ENCODE measurements at regions not wholly inside any gene's neighbourhood (a gene's known extent, or its start where the extent isn't known, plus 50 kb on each side); places are given as distances from the start of the nearest gene placed in this dataset.
"Not testable (repeated sequence)": the region's sequence is repeated elsewhere in the genome, so short reads cannot be mapped to it uniquely, and the experiment has no call there.

GRCh38 chr7:42685911-42686310 lies 226.0 kb downstream of the C7orf25 start:
- no peak for DNase-seq (ENCODE audit: low spot score)

- peak; percentile 76 for DNase-seq (ENCODE audit: low spot score)
Measured at GRCh38 chr7:42677751-42678699, 233.8 kb downstream of the C7orf25 start.

GRCh38 chr7:42674541-42674940 lies 237.3 kb downstream of the C7orf25 start:
- no peak for DNase-seq (ENCODE audit: low spot score)

- no peak for DNase-seq (ENCODE audit: low spot score)
Measured at GRCh38 chr7:42673951-42674350, 237.9 kb downstream of the C7orf25 start.

GRCh38 chr7:42672339-42672999 lies 239.4 kb downstream of the C7orf25 start:
- no peak for DNase-seq (ENCODE audit: low spot score)

- peak; percentile 68 for DNase-seq (ENCODE audit: low spot score)
Measured at GRCh38 chr7:42671627-42672026, 240.2 kb downstream of the C7orf25 start.

GRCh38 chr7:42666994-42667393 lies 244.9 kb downstream of the C7orf25 start:
- DNase-seq (ENCODE audit: low spot score) = no peak

GRCh38 chr7:42662862-42663261 lies 249.0 kb downstream of the C7orf25 start:
- no peak for DNase-seq (ENCODE audit: low spot score)

- DNase-seq (ENCODE audit: low spot score) = peak; percentile 41
Measured at GRCh38 chr7:42661312-42661711, 250.6 kb downstream of the C7orf25 start.

GRCh38 chr7:42650701-42651100 lies 261.2 kb downstream of the C7orf25 start:
- DNase-seq (ENCODE audit: low spot score) = no peak

- DNase-seq (ENCODE audit: low spot score) = no peak
Measured at GRCh38 chr7:42650171-42650570, 261.7 kb downstream of the C7orf25 start.

- DNase-seq (ENCODE audit: low spot score) = no peak
Measured at GRCh38 chr7:42645906-42646305, 266.0 kb downstream of the C7orf25 start.

GRCh38 chr7:42642699-42643098 lies 269.2 kb downstream of the C7orf25 start:
- no peak for DNase-seq (ENCODE audit: low spot score)

GRCh38 chr7:42639930-42640329 lies 271.9 kb downstream of the C7orf25 start:
- peak; percentile 71 for DNase-seq (ENCODE audit: low spot score)

GRCh38 chr7:42636380-42636779 lies 275.5 kb downstream of the C7orf25 start:
- not testable (repeated sequence) for DNase-seq (ENCODE audit: low spot score)

- DNase-seq (ENCODE audit: low spot score) = no peak
Measured at GRCh38 chr7:42628054-42628453, 283.8 kb downstream of the C7orf25 start.

- no peak for DNase-seq (ENCODE audit: low spot score)
Measured at GRCh38 chr7:42627626-42628025, 284.2 kb downstream of the C7orf25 start.

GRCh38 chr7:42627101-42627500 lies 284.8 kb downstream of the C7orf25 start:
- DNase-seq (ENCODE audit: low spot score) = no peak

GRCh38 chr7:42625421-42625820 lies 286.4 kb downstream of the C7orf25 start:
- DNase-seq (ENCODE audit: low spot score) = no peak

- peak; percentile 51 for DNase-seq (ENCODE audit: low spot score)
Measured at GRCh38 chr7:42624471-42624870, 287.4 kb downstream of the C7orf25 start.

GRCh38 chr7:42621543-42622219 lies 290.2 kb downstream of the C7orf25 start:
- no peak for DNase-seq (ENCODE audit: low spot score)

- no peak for DNase-seq (ENCODE audit: low spot score)
Measured at GRCh38 chr7:42618651-42619360, 293.1 kb downstream of the C7orf25 start.
